GM23338 (cell line): ENCODE measurements at regions not wholly inside any gene's neighbourhood (a gene's known extent, or its start where the extent isn't known, plus 50 kb on each side); places are given as distances from the start of the nearest gene placed in this dataset.

ENCODE experiments used
- ATAC-seq: fragments of 200-7000 bp; cut with Tn5 transposase; 3 replicates; pipeline ENCODE4 v1.9.1; 2020
- DNase-seq: peaks from one replicate; pipeline ENCODE4 v3.0.0-alpha.2; 2015; ENCODE audit warnings: low spot score
- H2AFZ ChIP-seq: fragments of 200-600 bp; sonication (generic); 2 replicates; pipeline ENCODE4 v1.8.0; 2016; ENCODE audit warnings: antibody characterized with exemption, mild to moderate bottlenecking, moderate library complexity
- H3F3A ChIP-seq: fragments of 200-600 bp; sonication (generic); replicated peaks from 2 replicates; pipeline ENCODE4 v1.8.0; 2017; ENCODE audit warnings: antibody characterized with exemption, mixed run types, low read depth
- H3K27ac ChIP-seq: fragments of 200-600 bp; sonication (generic); 2 replicates; pipeline ENCODE4 v1.6.1; 2016; ENCODE audit warnings: low read depth
- H3K27me3 ChIP-seq: fragments of 200-600 bp; sonication (generic); 2 replicates; pipeline ENCODE4 v1.8.0; 2016; ENCODE audit warnings: mild to moderate bottlenecking, mixed run types, moderate library complexity; ENCODE audit not compliant: insufficient read depth
- H3K36me3 ChIP-seq: fragments of 200-600 bp; sonication (generic); 2 replicates; pipeline ENCODE4 v1.8.0; 2016; ENCODE audit warnings: mild to moderate bottlenecking; ENCODE audit not compliant: insufficient read depth
- H3K4me1 ChIP-seq: fragments of 200-600 bp; sonication (generic); 2 replicates; pipeline ENCODE4 v1.8.0; 2016; ENCODE audit warnings: mild to moderate bottlenecking, moderate library complexity; ENCODE audit not compliant: insufficient read depth
- H3K4me2 ChIP-seq: fragments of 200-600 bp; sonication (generic); 2 replicates; pipeline ENCODE4 v1.7.1; 2017; ENCODE audit warnings: mixed run types
- H3K4me3 ChIP-seq: fragments of 200-600 bp; sonication (generic); 2 replicates; pipeline ENCODE4 v1.6.1; 2016; ENCODE audit warnings: mixed run types
- H3K79me2 ChIP-seq: fragments of 200-600 bp; sonication (generic); replicated peaks from 2 replicates; pipeline ENCODE4 v1.8.0; 2017; ENCODE audit warnings: mild to moderate bottlenecking; ENCODE audit not compliant: insufficient read depth
- H3K9me2 ChIP-seq: fragments of 200-600 bp; sonication (generic); 2 replicates; pipeline ENCODE4 v1.8.0; 2017; ENCODE audit not compliant: insufficient read depth
- H4K20me1 ChIP-seq: fragments of 200-600 bp; sonication (generic); replicated peaks from 2 replicates; pipeline ENCODE4 v1.8.0; 2017; ENCODE audit warnings: mild to moderate bottlenecking; ENCODE audit not compliant: insufficient read depth
- H3K27ac Mint-ChIP-seq: 2 replicates; pipeline ENCODE4 v1.8.0; 2020; ENCODE audit warnings: inconsistent platforms, mild to moderate bottlenecking, moderate library complexity, mixed read lengths
- H3K27me3 Mint-ChIP-seq: 3 replicates; pipeline ENCODE4 v1.8.0; 2022; ENCODE audit warnings: low read depth, mild to moderate bottlenecking, moderate library complexity, mixed read lengths, inconsistent platforms; ENCODE audit not compliant: insufficient read depth, poor library complexity
- H3K36me3 Mint-ChIP-seq: 3 replicates; pipeline ENCODE4 v1.8.0; 2021; ENCODE audit warnings: low read depth, mild to moderate bottlenecking, inconsistent platforms, moderate library complexity, mixed read lengths
- H3K4me1 Mint-ChIP-seq: 3 replicates; pipeline ENCODE4 v1.8.0; 2020; ENCODE audit warnings: mild to moderate bottlenecking, inconsistent platforms, mixed read lengths
- H3K4me3 Mint-ChIP-seq: 3 replicates; pipeline ENCODE4 v1.8.0; 2021; ENCODE audit warnings: moderate library complexity, mild to moderate bottlenecking, inconsistent platforms, mixed read lengths
- H3K9me3 Mint-ChIP-seq: 3 replicates; pipeline ENCODE4 v1.8.0; 2020; ENCODE audit warnings: moderate library complexity, mild to moderate bottlenecking, inconsistent platforms, mixed read lengths
- ETS1 ChIP-seq: IDR thresholded peaks from 2 replicates; pipeline ENCODE4 v1.6.1; 2016; ENCODE audit warnings: antibody characterized with exemption
- EZH2 ChIP-seq: fragments of 200-600 bp; sonication (generic); IDR thresholded peaks from one replicate; pipeline ENCODE4 v1.8.0; 2017; ENCODE audit warnings: antibody characterized with exemption, mild to moderate bottlenecking, low read depth; ENCODE audit not compliant: unreplicated experiment
- REST ChIP-seq: IDR thresholded peaks from one replicate; pipeline ENCODE4 v1.6.1; 2018; ENCODE audit warnings: antibody characterized with exemption; ENCODE audit not compliant: unreplicated experiment
- STAT1 ChIP-seq: IDR thresholded peaks from one replicate; pipeline ENCODE4 v1.6.1; 2016; ENCODE audit warnings: antibody characterized with exemption; ENCODE audit not compliant: unreplicated experiment
- ZNF331 ChIP-seq: fragments of 250-450 bp; sonication (Bioruptor Pico); IDR thresholded peaks from 2 replicates; pipeline ENCODE4 v1.5.0; 2020; ENCODE audit warnings: low read depth, mild to moderate bottlenecking, moderate library complexity
- ZNF462 ChIP-seq: fragments of 250-450 bp; sonication (Bioruptor Pico); IDR thresholded peaks from 2 replicates; pipeline ENCODE4 v1.5.0; 2020; ENCODE audit warnings: mild to moderate bottlenecking, moderate library complexity

GRCh38 chr4:100929758-100930157, 411.9 kb upstream of the EMCN start:
- TF ChIP-seq REST = no peak
- TF ChIP-seq STAT1 = no peak
- no peak for TF ChIP-seq ZNF331 (CRISPR knock-in tag)
- TF ChIP-seq EZH2 = no peak
- no peak for TF ChIP-seq ZNF462 (CRISPR knock-in tag)
- no peak for TF ChIP-seq ETS1
- Histone ChIP-seq H3K4me1 (peaks cover 5% of the 10 kb centered on the region; the same call in 1 of the 2 replicates), H4K20me1 (no peaks in the 10 kb centered on the region), H3K79me2 (no peaks in the 10 kb centered on the region), H3K9me2 (no peaks in the 10 kb centered on the region), H3K27ac (no peak overlapping the region), H3K4me3 (no peak overlapping the region), H3F3A (no peaks in the 10 kb centered on the region), H2AFZ (no peak overlapping the region), H3K36me3 (no peaks in the 10 kb centered on the region), H3K4me2 (no peak overlapping the region), H3K27me3 (no peaks in the 10 kb centered on the region)
- Mint-ChIP-seq H3K4me1 (peaks cover 13% of the 10 kb centered on the region; the same call in 2 of the 3 replicates), H3K27me3 (no peaks in the 10 kb centered on the region), H3K9me3 (no peaks in the 10 kb centered on the region), H3K27ac (no peak overlapping the region; the same call in 1 of the 2 replicates), H3K36me3 (no peaks in the 10 kb centered on the region), H3K4me3 (no peak overlapping the region)
- no peak for DNase-seq
- peak; percentile 83 for ATAC-seq
